A673 (cell line): ENCODE measurements at regions not wholly inside any gene's neighbourhood (a gene's known extent, or its start where the extent isn't known, plus 50 kb on each side); places are given as distances from the start of the nearest gene placed in this dataset.

ENCODE experiments used
- EZH2 ChIP-seq: fragments of 200-600 bp; sonication (generic); IDR thresholded peaks from 2 replicates; pipeline ENCODE4 v1.6.1; 2017; ENCODE audit warnings: borderline replicate concordance, low read depth, mild to moderate bottlenecking, mixed read lengths, antibody characterized with exemption, low read length; ENCODE audit not compliant: poor library complexity, severe bottlenecking
- TF ChIP-seq, protein P1 (sequence below): fragments of 300-800, 200-600 bp; sonication (generic); conservative IDR thresholded peaks from 2 replicates; pipeline ENCODE4 v1.5.1; 2017; ENCODE audit warnings: low read depth, mild to moderate bottlenecking, antibody characterized with exemption, low read length, moderate library complexity, mixed read lengths

DNA sequence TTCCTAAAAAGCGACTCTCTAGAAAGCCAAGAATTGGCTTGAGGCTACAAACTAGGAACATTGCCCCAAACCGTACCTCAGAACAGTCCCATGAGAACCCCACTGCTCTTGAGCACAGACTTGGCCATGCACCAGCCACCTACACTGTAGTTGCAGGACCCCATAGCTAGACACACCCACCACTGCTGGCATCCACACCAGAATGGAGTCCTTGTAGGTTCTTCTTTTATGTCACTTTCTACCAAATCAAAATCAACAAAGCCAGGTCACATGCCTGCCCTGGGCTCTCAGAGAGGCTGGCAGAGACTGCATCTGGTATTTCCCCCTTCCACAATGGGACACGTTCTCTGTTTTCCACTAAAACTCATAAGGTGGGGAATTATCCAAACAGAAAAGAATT lies 290.5 kb downstream of the SHOX2 start:
- TF ChIP-seq, protein P1, sequence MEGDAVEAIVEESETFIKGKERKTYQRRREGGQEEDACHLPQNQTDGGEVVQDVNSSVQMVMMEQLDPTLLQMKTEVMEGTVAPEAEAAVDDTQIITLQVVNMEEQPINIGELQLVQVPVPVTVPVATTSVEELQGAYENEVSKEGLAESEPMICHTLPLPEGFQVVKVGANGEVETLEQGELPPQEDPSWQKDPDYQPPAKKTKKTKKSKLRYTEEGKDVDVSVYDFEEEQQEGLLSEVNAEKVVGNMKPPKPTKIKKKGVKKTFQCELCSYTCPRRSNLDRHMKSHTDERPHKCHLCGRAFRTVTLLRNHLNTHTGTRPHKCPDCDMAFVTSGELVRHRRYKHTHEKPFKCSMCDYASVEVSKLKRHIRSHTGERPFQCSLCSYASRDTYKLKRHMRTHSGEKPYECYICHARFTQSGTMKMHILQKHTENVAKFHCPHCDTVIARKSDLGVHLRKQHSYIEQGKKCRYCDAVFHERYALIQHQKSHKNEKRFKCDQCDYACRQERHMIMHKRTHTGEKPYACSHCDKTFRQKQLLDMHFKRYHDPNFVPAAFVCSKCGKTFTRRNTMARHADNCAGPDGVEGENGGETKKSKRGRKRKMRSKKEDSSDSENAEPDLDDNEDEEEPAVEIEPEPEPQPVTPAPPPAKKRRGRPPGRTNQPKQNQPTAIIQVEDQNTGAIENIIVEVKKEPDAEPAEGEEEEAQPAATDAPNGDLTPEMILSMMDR = no peak
- no peak for TF ChIP-seq EZH2
